ENCODE measurements at regions not wholly inside any gene's neighbourhood (a gene's known extent, or its start where the extent isn't known, plus 50 kb on each side); places are given as distances from the start of the nearest gene placed in this dataset.

GRCh38 chr20:57048027-57048869 lies 218.2 kb downstream of the BMP7 start:
- no peak for TF ChIP-seq TAF1 (IDR thresholded peaks at IDR 0.05; ENCODE audit: borderline replicate concordance, low read depth, low read length)
- TF ChIP-seq POLR2AphosphoS5 (IDR thresholded peaks at IDR 0.05; ENCODE audit: low read depth, low read length): no peak
- no peak for TF ChIP-seq POLR2A (IDR thresholded peaks at IDR 0.05; ENCODE audit: low read depth, low read length)
